ENCODE measurements at regions not wholly inside any gene's neighbourhood (a gene's known extent, or its start where the extent isn't known, plus 50 kb on each side); places are given as distances from the start of the nearest gene placed in this dataset.

- no peaks in the 10 kb centered on the region for H3K36me3 ChIP-seq (ENCODE audit: insufficient read depth, low read length)
- Mint-ChIP-seq H3K4me1 (no peaks in the 10 kb centered on the region), H3K36me3 (no peaks in the 10 kb centered on the region), H3K27me3 (peaks cover 0 to 4% of the 10 kb centered on the region in 2 donors), H3K4me3 (no peak overlapping the region), H3K9me3 (peaks cover 0 to 10% (median 5%) of the 10 kb centered on the region in 8 donors), H3K27ac (no peak overlapping the region)
- no peak overlapping the region for H3K4me3 ChIP-seq (ENCODE audit: low read length in 2 of 2)
- no peaks in the 10 kb centered on the region for H3K27me3 ChIP-seq (ENCODE audit: insufficient read depth, low read length)
- intact Hi-C loops (cut with micrococcal nuclease): no loop called here
- H3K9me3 ChIP-seq (ENCODE audit: control insufficient read depth in 1 of 2, low read length in 2 of 2): no peaks in the 10 kb centered on the region
- H3K4me1 ChIP-seq (ENCODE audit: insufficient read depth, low read length): no peaks in the 10 kb centered on the region
- CTCF ChIA-PET (ENCODE audit: partially characterized antibody): no interaction called here
- no peak overlapping the region for H3K27ac ChIP-seq (ENCODE audit: low read depth, low read length)
- no peak for DNase-seq
- POLR2A ChIA-PET (ENCODE audit: partially characterized antibody): no interaction called here
Observed at GRCh38 chr10:44477046-44477425, 92.1 kb upstream of the CXCL12 start.

- no peaks in the 10 kb centered on the region for H3K4me1 ChIP-seq (ENCODE audit: insufficient read depth, low read length)
- H3K4me1 Mint-ChIP-seq: no peaks in the 10 kb centered on the region
- H3K9me3 Mint-ChIP-seq: peaks cover 2 to 9% (median 6%) of the 10 kb centered on the region in 8 donors
- no peak overlapping the region for H3K27ac ChIP-seq (ENCODE audit: low read depth, low read length)
- ChIA-PET POLR2A (ENCODE audit: partially characterized antibody) (no interaction called here), CTCF (ENCODE audit: partially characterized antibody) (no interaction called here)
- H3K9me3 ChIP-seq (ENCODE audit: control insufficient read depth in 1 of 2, low read length in 2 of 2): no peaks in the 10 kb centered on the region
- intact Hi-C loops (cut with micrococcal nuclease): no loop called here
- no peaks in the 10 kb centered on the region for H3K27me3 ChIP-seq (ENCODE audit: insufficient read depth, low read length)
- no peaks in the 10 kb centered on the region for H3K36me3 ChIP-seq (ENCODE audit: insufficient read depth, low read length)
- peaks cover 0 to 4% of the 10 kb centered on the region in 2 donors for H3K27me3 Mint-ChIP-seq
- no peak for DNase-seq
- H3K4me3 ChIP-seq (ENCODE audit: low read length in 2 of 2): no peak overlapping the region
- no peak overlapping the region for H3K4me3 Mint-ChIP-seq
- H3K36me3 Mint-ChIP-seq: no peaks in the 10 kb centered on the region
- no peak overlapping the region for H3K27ac Mint-ChIP-seq
Observed at GRCh38 chr10:44478040-44478439, 93.1 kb upstream of the CXCL12 start.

GRCh38 chr10:44478876-44479705 lies 94.2 kb upstream of the CXCL12 start:
- Mint-ChIP-seq H3K4me3 (no peak overlapping the region), H3K9me3 (peaks cover 2 to 9% (median 6%) of the 10 kb centered on the region in 8 donors), H3K27ac (no peak overlapping the region), H3K4me1 (no peaks in the 10 kb centered on the region), H3K27me3 (peaks cover 0 to 4% of the 10 kb centered on the region in 2 donors), H3K36me3 (no peaks in the 10 kb centered on the region)
- Histone ChIP-seq H3K9me3 (ENCODE audit: control insufficient read depth in 1 of 2, low read length in 2 of 2) (no peaks in the 10 kb centered on the region), H3K36me3 (ENCODE audit: insufficient read depth, low read length) (no peaks in the 10 kb centered on the region), H3K27me3 (ENCODE audit: insufficient read depth, low read length) (no peaks in the 10 kb centered on the region), H3K27ac (ENCODE audit: low read depth, low read length) (no peak overlapping the region), H3K4me1 (ENCODE audit: insufficient read depth, low read length) (no peaks in the 10 kb centered on the region), H3K4me3 (ENCODE audit: low read length in 2 of 2) (no peak overlapping the region)
- ChIA-PET POLR2A (ENCODE audit: partially characterized antibody) (no interaction called here), CTCF (ENCODE audit: partially characterized antibody) (no interaction called here)
- intact Hi-C loops (cut with micrococcal nuclease): no loop called here
- no peak for DNase-seq

- Histone ChIP-seq H3K9me3 (ENCODE audit: control insufficient read depth in 1 of 2, low read length in 2 of 2) (no peaks in the 10 kb centered on the region), H3K4me3 (ENCODE audit: low read length in 2 of 2) (no peak overlapping the region), H3K27ac (ENCODE audit: low read depth, low read length) (no peak overlapping the region), H3K4me1 (ENCODE audit: insufficient read depth, low read length) (no peaks in the 10 kb centered on the region), H3K27me3 (ENCODE audit: insufficient read depth, low read length) (no peaks in the 10 kb centered on the region), H3K36me3 (ENCODE audit: insufficient read depth, low read length) (no peaks in the 10 kb centered on the region)
- DNase-seq: no peak
- H3K36me3 Mint-ChIP-seq: no peaks in the 10 kb centered on the region
- H3K4me3 Mint-ChIP-seq: no peak overlapping the region
- intact Hi-C loops (cut with micrococcal nuclease): no loop called here
- H3K27ac Mint-ChIP-seq: no peak overlapping the region
- ChIA-PET POLR2A (ENCODE audit: partially characterized antibody) (no interaction called here), CTCF (ENCODE audit: partially characterized antibody) (no interaction called here)
- H3K9me3 Mint-ChIP-seq: peaks cover 5 to 32% (median 13%) of the 10 kb centered on the region in 8 donors
- peaks cover 0 to 7% of the 10 kb centered on the region in 2 donors for H3K27me3 Mint-ChIP-seq
- H3K4me1 Mint-ChIP-seq: no peaks in the 10 kb centered on the region
Observed at GRCh38 chr10:44492678-44493077, 107.8 kb upstream of the CXCL12 start.

- no peaks in the 10 kb centered on the region for H3K4me1 Mint-ChIP-seq
- Histone ChIP-seq H3K4me1 (ENCODE audit: insufficient read depth, low read length) (no peaks in the 10 kb centered on the region), H3K36me3 (ENCODE audit: insufficient read depth, low read length) (no peaks in the 10 kb centered on the region), H3K9me3 (ENCODE audit: control insufficient read depth in 1 of 2, low read length in 2 of 2) (no peaks in the 10 kb centered on the region), H3K4me3 (ENCODE audit: low read length in 2 of 2) (no peak overlapping the region), H3K27ac (ENCODE audit: low read depth, low read length) (no peak overlapping the region), H3K27me3 (ENCODE audit: insufficient read depth, low read length) (no peaks in the 10 kb centered on the region)
- ChIA-PET CTCF (ENCODE audit: partially characterized antibody) (no interaction called here), POLR2A (ENCODE audit: partially characterized antibody) (no interaction called here)
- peaks cover 0 to 21% (median 4%) of the 10 kb centered on the region in 8 donors for H3K9me3 Mint-ChIP-seq
- no peak overlapping the region for H3K27ac Mint-ChIP-seq
- H3K36me3 Mint-ChIP-seq: no peaks in the 10 kb centered on the region
- intact Hi-C loops (cut with micrococcal nuclease): no loop called here
- peaks cover 0 to 1% of the 10 kb centered on the region in 2 donors for H3K27me3 Mint-ChIP-seq
- DNase-seq: no peak
- no peak overlapping the region for H3K4me3 Mint-ChIP-seq
Observed at GRCh38 chr10:44498222-44498621, 113.3 kb upstream of the CXCL12 start.

- Mint-ChIP-seq H3K27me3 (no peaks in the 10 kb centered on the region), H3K36me3 (no peaks in the 10 kb centered on the region), H3K4me1 (no peaks in the 10 kb centered on the region), H3K4me3 (no peak overlapping the region), H3K27ac (no peak overlapping the region), H3K9me3 (peaks cover 0 to 14% (median under 1%) of the 10 kb centered on the region in 8 donors)
- Histone ChIP-seq H3K27ac (ENCODE audit: low read depth, low read length) (no peak overlapping the region), H3K27me3 (ENCODE audit: insufficient read depth, low read length) (no peaks in the 10 kb centered on the region), H3K36me3 (ENCODE audit: insufficient read depth, low read length) (no peaks in the 10 kb centered on the region), H3K4me3 (ENCODE audit: low read length in 2 of 2) (no peak overlapping the region), H3K4me1 (ENCODE audit: insufficient read depth, low read length) (no peaks in the 10 kb centered on the region), H3K9me3 (ENCODE audit: control insufficient read depth in 1 of 2, low read length in 2 of 2) (no peaks in the 10 kb centered on the region)
- POLR2A ChIA-PET (ENCODE audit: partially characterized antibody): no interaction called here
- intact Hi-C loops (cut with micrococcal nuclease): no loop called here
- no peak for DNase-seq
- CTCF ChIA-PET (ENCODE audit: partially characterized antibody): no interaction called here
Observed at GRCh38 chr10:44500451-44500850, 115.6 kb upstream of the CXCL12 start.

GRCh38 chr10:44506386-44506785 lies 121.5 kb upstream of the CXCL12 start:
- H3K36me3 ChIP-seq (ENCODE audit: insufficient read depth, low read length): no peaks in the 10 kb centered on the region
- Mint-ChIP-seq H3K9me3 (peaks cover 0 to 8% (median 1%) of the 10 kb centered on the region in 8 donors), H3K4me1 (no peaks in the 10 kb centered on the region), H3K4me3 (no peak overlapping the region), H3K27me3 (no peaks in the 10 kb centered on the region), H3K27ac (no peak overlapping the region), H3K36me3 (no peaks in the 10 kb centered on the region)
- H3K4me3 ChIP-seq (ENCODE audit: low read length in 2 of 2): no peak overlapping the region
- H3K27me3 ChIP-seq (ENCODE audit: insufficient read depth, low read length): no peaks in the 10 kb centered on the region
- ChIA-PET POLR2A (ENCODE audit: partially characterized antibody) (no interaction called here), CTCF (ENCODE audit: partially characterized antibody) (no interaction called here)
- no peak for DNase-seq
- H3K4me1 ChIP-seq (ENCODE audit: insufficient read depth, low read length): no peaks in the 10 kb centered on the region
- no peak overlapping the region for H3K27ac ChIP-seq (ENCODE audit: low read depth, low read length)
- intact Hi-C loops (cut with micrococcal nuclease): no loop called here
- H3K9me3 ChIP-seq (ENCODE audit: control insufficient read depth in 1 of 2, low read length in 2 of 2): no peaks in the 10 kb centered on the region

Data from CD4-positive, alpha-beta memory T cell (primary cell).